ENCODE measurements at regions not wholly inside any gene's neighbourhood (a gene's known extent, or its start where the extent isn't known, plus 50 kb on each side); places are given as distances from the start of the nearest gene placed in this dataset.

DNA sequence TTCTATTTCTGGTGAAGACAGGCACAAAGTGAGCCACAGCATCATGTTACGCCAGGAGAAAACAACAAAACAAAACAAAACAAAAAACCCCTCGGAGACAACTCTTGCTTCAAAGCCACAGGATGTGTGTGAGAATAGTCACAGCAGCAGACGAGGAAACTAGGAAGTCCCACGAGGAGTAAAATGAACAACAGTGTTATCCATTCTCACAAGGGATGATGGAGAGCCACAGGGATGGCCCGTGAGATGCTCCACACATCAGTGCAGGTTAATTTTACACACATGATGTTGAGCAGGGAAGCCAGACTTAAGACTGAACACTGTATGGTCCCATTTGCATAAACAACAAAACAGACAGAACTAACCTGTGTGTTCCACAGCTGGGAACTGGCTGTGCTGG is 128.5 kb upstream of the TMEM18 start:
- WGBS, 2 experiments (ENCODE audit: extremely low coverage in 1 of 2, insufficient coverage in 1 of 2, insufficient read length in 1 of 2, insufficient replicate concordance in 2 of 2, low coverage in 1 of 2, low lambda C conversion rate in 2 of 2, missing lambda C conversion rate in 1 of 2): 81% methylated on average over 5 of the region's 5 CpGs; no CpG with 5 or more reads in 1 of the 2 experiments
- no peaks in the 10 kb centered on the region for H4K20me1 ChIP-seq (replicated peaks in 1 of 2; ENCODE audit: control insufficient read depth in 1 of 2, insufficient read depth in 2 of 2, low read length in 2 of 2)
- no peak overlapping the region for H3K4ac ChIP-seq (replicated peaks; ENCODE audit: insufficient read length, low read depth, low read length)
- H3K9me3 ChIP-seq (ENCODE audit: insufficient read depth in 2 of 2, low read depth in 1 of 2, low read length in 1 of 2): no peaks in the 10 kb centered on the region
- H2BK15ac ChIP-seq (ENCODE audit: low read length): no peak overlapping the region
- no peak overlapping the region for H3K18ac ChIP-seq (ENCODE audit: extremely low read depth, low read length)
- H2AK5ac ChIP-seq (ENCODE audit: low read depth, low read length): no peak overlapping the region
- FAIRE-seq (no peak), DNase-seq (ENCODE audit: low read depth in 1 of 2, low spot score in 2 of 2) (no peak)
- H3K27me3 ChIP-seq (replicated peaks in 1 of 4; ENCODE audit: control insufficient read depth in 3 of 4, extremely low read depth in 1 of 4, insufficient read depth in 3 of 4, low read length in 3 of 4): 0 out of 7 replicates have a peak, but pooled peaks cover 0 to 2% (median 0%) of the 10 kb centered on the region in 4 experiments
- H3K27ac ChIP-seq (ENCODE audit: low read depth, low read length): no peak overlapping the region
- TF ChIP-seq YY1 (IDR thresholded peaks at IDR 0.05; ENCODE audit: low read depth, low read length): no peak
- no peak for TF ChIP-seq EP300 (IDR thresholded peaks at IDR 0.05; ENCODE audit: borderline replicate concordance in 1 of 2, low read depth in 2 of 2, low read length in 2 of 2)
- TF ChIP-seq MAFK (IDR thresholded peaks at IDR 0.05; ENCODE audit: low read depth, low read length): no peak
- no peak for TF ChIP-seq CHD1 (IDR thresholded peaks at IDR 0.05; ENCODE audit: low read depth, low read length)
- no peak for TF ChIP-seq FOSL1 (IDR thresholded peaks at IDR 0.05; ENCODE audit: insufficient read depth, low read depth, low read length)
- TF ChIP-seq BACH1 (IDR thresholded peaks at IDR 0.05; ENCODE audit: low read length): no peak
- no peak overlapping the region for H2BK12ac ChIP-seq (ENCODE audit: low read depth, low read length)
- H2BK120ac ChIP-seq (replicated peaks; ENCODE audit: low read depth, low read length): no peak overlapping the region
- H4K91ac ChIP-seq (replicated peaks; ENCODE audit: insufficient read length, low read length): no peak overlapping the region
- no peaks in the 10 kb centered on the region for H3K23me2 ChIP-seq (ENCODE audit: low read depth, low read length)
- H3K4me1 ChIP-seq (replicated peaks in 1 of 4; ENCODE audit: control insufficient read depth in 3 of 4, insufficient read depth in 4 of 4, low read length in 3 of 4): no peaks in the 10 kb centered on the region
- H3K79me1 ChIP-seq (ENCODE audit: low read depth, low read length): no peaks in the 10 kb centered on the region
- no peak overlapping the region for H3K4me2 ChIP-seq (ENCODE audit: insufficient read depth in 1 of 2, low read depth in 2 of 2, low read length in 2 of 2)
- no peak overlapping the region for H3K4me3 ChIP-seq (ENCODE audit: extremely low read depth in 1 of 4, insufficient read depth in 2 of 4, low read depth in 3 of 4, low read length in 4 of 4)
- H3K14ac ChIP-seq (ENCODE audit: insufficient read length): no peak overlapping the region
- H3K56ac ChIP-seq (replicated peaks; ENCODE audit: insufficient read length, low read depth, low read length): no peak overlapping the region
- no peak overlapping the region for H4K5ac ChIP-seq (ENCODE audit: insufficient read length, low read depth, low read length)
- no peak overlapping the region for H2BK5ac ChIP-seq (ENCODE audit: low read depth, low read length)
- CTCF ChIA-PET (ENCODE audit: partially characterized antibody): no interaction called here
- no peak overlapping the region for H2BK20ac ChIP-seq (ENCODE audit: low read length)
- no peak overlapping the region for H3K23ac ChIP-seq (ENCODE audit: insufficient read length)
- no peak overlapping the region for H4K8ac ChIP-seq (ENCODE audit: extremely low read depth, insufficient read depth, low read length)
- no peaks in the 10 kb centered on the region for H3K36me3 ChIP-seq (ENCODE audit: control insufficient read depth in 2 of 4, insufficient read depth in 4 of 4, low read length in 3 of 4)
- POLR2A ChIA-PET (ENCODE audit: partially characterized antibody): no interaction called here
- H2AFZ ChIP-seq (ENCODE audit: low read length): no peak overlapping the region
- no peaks in the 10 kb centered on the region for H3K79me2 ChIP-seq (ENCODE audit: control insufficient read depth in 1 of 2, insufficient read depth in 2 of 2, low read length in 2 of 2)
- H3K9ac ChIP-seq (replicated peaks in 1 of 4; ENCODE audit: extremely low read depth in 1 of 4, low read depth in 3 of 4, low read length in 3 of 4): no peak overlapping the region
